Ovary (tissue), 3 donors: ENCODE measurements at regions not wholly inside any gene's neighbourhood (a gene's known extent, or its start where the extent isn't known, plus 50 kb on each side); places are given as distances from the start of the nearest gene placed in this dataset.

Experiments
- CTCF ChIP-seq, 3 donors: fragments of 450-650 bp in 2 of 3; fragments of 200-600 bp in 1 of 3; IDR thresholded peaks; one replicate each; pipeline versions ENCODE4 v1.5.1 to v1.8.0; 2016 to 2022; ENCODE audit warnings: antibody characterized with exemption in 3 of 3, mild to moderate bottlenecking in 1 of 3
- POLR2A ChIP-seq: fragments of 450-650 bp; IDR thresholded peaks from one replicate; pipeline ENCODE4 v1.6.1; 2017; ENCODE audit warnings: antibody characterized with exemption, mild to moderate bottlenecking, moderate library complexity
- donor health status: DM: no; HTN: no; CAD: no.

- TF ChIP-seq CTCF (IDR thresholded peaks at IDR 0.05), result no peak
- no peak for TF ChIP-seq POLR2A
Measured at GRCh38 chrX:81890521-81890920, 688.6 kb downstream of the SH3BGRL start.
